Gastroesophageal sphincter (tissue), 4 donors: ENCODE measurements at regions not wholly inside any gene's neighbourhood (a gene's known extent, or its start where the extent isn't known, plus 50 kb on each side); places are given as distances from the start of the nearest gene placed in this dataset.

Source experiments
- ATAC-seq: fragments of 150-250 bp; one replicate; pipeline ENCODE4 v1.9.1; 2016; ENCODE audit warnings: mild to moderate bottlenecking, moderate library complexity
- H3K27ac ChIP-seq, 4 donors: fragments of 200-600 bp; sonication (generic) in 3 of 4; 1 replicate in 3 of 4; 2 replicates in 1 of 4; pipeline ENCODE4 v1.5.1; 2016 to 2019
- H3K27me3 ChIP-seq: fragments of 200-600 bp; sonication (generic); one replicate; pipeline ENCODE4 v1.5.1; 2019
- H3K36me3 ChIP-seq, 2 donors: fragments of 200-600 bp; sonication (generic); one replicate each; pipeline ENCODE4 v1.5.1; 2019; ENCODE audit warnings: control low read depth in 1 of 2
- H3K4me1 ChIP-seq, 3 donors: fragments of 200-600 bp; sonication (generic); 1 replicate in 2 of 3; 2 replicates in 1 of 3; pipeline ENCODE4 v1.5.1; 2016 to 2019; ENCODE audit warnings: control low read depth in 2 of 3
- H3K4me3 ChIP-seq, 2 donors: fragments of 200-600 bp; sonication (generic); one replicate each; pipeline ENCODE4 v1.5.1; 2019; ENCODE audit warnings: mild to moderate bottlenecking in 1 of 2, moderate library complexity in 1 of 2
- H3K9me3 ChIP-seq, 3 donors: fragments of 200-600 bp; sonication (generic); one replicate each; pipeline ENCODE4 v1.5.1; 2017 to 2019; ENCODE audit warnings: control low read depth in 2 of 3
- EP300 ChIP-seq: sonication (generic); formaldehyde crosslinking; IDR thresholded peaks from one replicate; pipeline ENCODE4 v1.6.1; 2017; ENCODE audit warnings: antibody characterized with exemption, mild to moderate bottlenecking
- POLR2A ChIP-seq, 2 donors: fragments of 450-650 bp; IDR thresholded peaks; one replicate each; pipeline ENCODE4 v1.6.1; 2017; ENCODE audit warnings: antibody characterized with exemption in 2 of 2, mild to moderate bottlenecking in 2 of 2, moderate library complexity in 1 of 2
- POLR2AphosphoS5 ChIP-seq: sonication (generic); formaldehyde crosslinking; IDR thresholded peaks from one replicate; pipeline ENCODE4 v1.6.1; 2017; ENCODE audit warnings: antibody characterized with exemption
- WGBS, 2 donors: methylation state at CpG; one replicate each; pipeline ENCODE4 v1.1.5; 2018; ENCODE audit warnings: low coverage in 1 of 2; 5-methylcytosine and 5-hydroxymethylcytosine counted together
- TF ChIP-seq, protein P1 (sequence below), 4 experiments: fragments of 200-600 bp in 2 of 4; fragments of 450-650 bp in 2 of 4; sonication (generic) in 1 of 4; IDR thresholded peaks; one replicate each; pipeline ENCODE4 v1.5.1; 2017 to 2019; ENCODE audit warnings: antibody characterized with exemption in 4 of 4, mild to moderate bottlenecking in 2 of 4, moderate library complexity in 2 of 4

DNA sequence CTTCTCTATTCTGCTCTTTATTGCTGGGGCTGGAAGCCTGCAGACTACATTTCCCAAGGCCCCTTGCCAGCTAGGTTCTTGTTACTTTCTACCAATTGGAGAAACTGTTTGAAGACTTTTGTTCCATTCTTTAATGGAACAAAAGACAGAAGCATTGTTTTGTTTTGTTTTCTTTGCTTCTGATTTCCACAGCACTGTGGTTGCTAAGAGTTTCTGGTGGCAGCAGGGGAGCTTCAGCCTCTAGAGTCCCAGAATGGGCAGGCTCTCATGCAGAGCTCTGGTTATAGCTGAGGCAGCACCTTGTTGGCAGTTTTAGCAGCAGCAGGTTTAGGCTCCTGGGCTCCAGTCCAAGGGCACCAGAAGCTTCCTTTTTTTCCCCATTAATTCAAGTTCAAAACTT is 234.3 kb downstream of the ETAA1 start:
- ATAC-seq = no peak
- H3K4me3 ChIP-seq = no peak overlapping the region
- no peak overlapping the region for H3K27ac ChIP-seq
- H3K27me3 ChIP-seq = no peaks in the 10 kb centered on the region
- H3K4me1 ChIP-seq = no peaks in the 10 kb centered on the region
- no peaks in the 10 kb centered on the region for H3K36me3 ChIP-seq
- no peaks in the 10 kb centered on the region for H3K9me3 ChIP-seq
- TF ChIP-seq POLR2AphosphoS5 = no peak
- TF ChIP-seq POLR2A (IDR thresholded peaks at IDR 0.05) = no peak
- TF ChIP-seq, protein P1, sequence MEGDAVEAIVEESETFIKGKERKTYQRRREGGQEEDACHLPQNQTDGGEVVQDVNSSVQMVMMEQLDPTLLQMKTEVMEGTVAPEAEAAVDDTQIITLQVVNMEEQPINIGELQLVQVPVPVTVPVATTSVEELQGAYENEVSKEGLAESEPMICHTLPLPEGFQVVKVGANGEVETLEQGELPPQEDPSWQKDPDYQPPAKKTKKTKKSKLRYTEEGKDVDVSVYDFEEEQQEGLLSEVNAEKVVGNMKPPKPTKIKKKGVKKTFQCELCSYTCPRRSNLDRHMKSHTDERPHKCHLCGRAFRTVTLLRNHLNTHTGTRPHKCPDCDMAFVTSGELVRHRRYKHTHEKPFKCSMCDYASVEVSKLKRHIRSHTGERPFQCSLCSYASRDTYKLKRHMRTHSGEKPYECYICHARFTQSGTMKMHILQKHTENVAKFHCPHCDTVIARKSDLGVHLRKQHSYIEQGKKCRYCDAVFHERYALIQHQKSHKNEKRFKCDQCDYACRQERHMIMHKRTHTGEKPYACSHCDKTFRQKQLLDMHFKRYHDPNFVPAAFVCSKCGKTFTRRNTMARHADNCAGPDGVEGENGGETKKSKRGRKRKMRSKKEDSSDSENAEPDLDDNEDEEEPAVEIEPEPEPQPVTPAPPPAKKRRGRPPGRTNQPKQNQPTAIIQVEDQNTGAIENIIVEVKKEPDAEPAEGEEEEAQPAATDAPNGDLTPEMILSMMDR (IDR thresholded peaks at IDR 0.05) = no peak
- TF ChIP-seq EP300 = no peak

GRCh38 chr2:67633212-67633856 is 236.2 kb downstream of the ETAA1 start:
- Histone ChIP-seq H3K27me3 (no peaks in the 10 kb centered on the region), H3K27ac (no peak overlapping the region), H3K36me3 (no peaks in the 10 kb centered on the region), H3K9me3 (no peaks in the 10 kb centered on the region), H3K4me3 (no peak overlapping the region), H3K4me1 (no peaks in the 10 kb centered on the region)
- no peak for TF ChIP-seq POLR2AphosphoS5
- no peak for TF ChIP-seq EP300
- TF ChIP-seq, protein P1 (IDR thresholded peaks at IDR 0.05) = no peak
- TF ChIP-seq POLR2A (IDR thresholded peaks at IDR 0.05) = no peak
- peak; percentile 60 for ATAC-seq
- WGBS, 2 donors = 69 to 86% methylated on average over 3 of the region's 3 CpGs

DNA sequence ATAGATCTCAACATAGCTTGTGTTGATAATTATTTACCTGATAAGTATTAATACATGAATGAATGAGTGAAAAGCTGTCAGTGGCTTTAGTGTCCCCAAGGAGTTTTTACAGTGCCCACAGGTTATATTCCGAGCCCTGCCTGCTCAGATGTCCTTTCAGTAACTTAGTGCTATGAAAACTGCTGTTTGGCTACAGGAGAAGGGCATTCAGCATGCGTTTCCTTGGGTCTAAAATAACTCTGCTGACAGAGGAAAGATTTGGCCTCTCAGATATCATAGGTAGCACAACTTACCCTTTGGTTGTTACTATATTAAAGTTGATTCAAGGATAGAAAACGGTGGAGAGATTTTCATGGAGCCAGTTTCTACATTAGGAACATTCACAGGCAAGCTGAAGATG is 241.0 kb downstream of the ETAA1 start:
- no peak for ATAC-seq
- no peaks in the 10 kb centered on the region for H3K27me3 ChIP-seq
- H3K36me3 ChIP-seq = no peaks in the 10 kb centered on the region
- H3K27ac ChIP-seq = no peak overlapping the region
- H3K4me3 ChIP-seq = no peak overlapping the region
- TF ChIP-seq, protein P1 (IDR thresholded peaks at IDR 0.05) = no peak
- no peak for TF ChIP-seq POLR2A (IDR thresholded peaks at IDR 0.05)
- no peak for TF ChIP-seq EP300
- TF ChIP-seq POLR2AphosphoS5 = no peak
- WGBS, 2 donors = 50 to 54% methylated on average over 3 of the region's 3 CpGs
- no peaks in the 10 kb centered on the region for H3K4me1 ChIP-seq
- no peaks in the 10 kb centered on the region for H3K9me3 ChIP-seq

GRCh38 chr2:67641312-67642045 is 244.3 kb downstream of the ETAA1 start:
- TF ChIP-seq POLR2AphosphoS5 = no peak
- TF ChIP-seq, protein P1 (IDR thresholded peaks at IDR 0.05) = no peak
- TF ChIP-seq EP300 = no peak
- H3K36me3 ChIP-seq = no peaks in the 10 kb centered on the region
- no peaks in the 10 kb centered on the region for H3K27me3 ChIP-seq
- H3K4me3 ChIP-seq = no peak overlapping the region
- no peak for ATAC-seq
- H3K4me1 ChIP-seq = no peaks in the 10 kb centered on the region
- H3K9me3 ChIP-seq = peaks cover 0 to under 1% (median 0%) of the 10 kb centered on the region in 3 donors
- H3K27ac ChIP-seq = no peak overlapping the region
- 59 to 62% methylated on average over 3 of the region's 3 CpGs for WGBS, 2 donors

GRCh38 chr2:67642046-67642382 is 244.9 kb downstream of the ETAA1 start:
- peaks cover 0 to 6% (median 0%) of the 10 kb centered on the region in 3 donors for H3K9me3 ChIP-seq
- H3K36me3 ChIP-seq = no peaks in the 10 kb centered on the region
- TF ChIP-seq POLR2A (IDR thresholded peaks at IDR 0.05) = no peak
- TF ChIP-seq POLR2AphosphoS5 = peak; percentile 24
- H3K27ac ChIP-seq = no peak overlapping the region
- no peak overlapping the region for H3K4me3 ChIP-seq
- H3K27me3 ChIP-seq = no peaks in the 10 kb centered on the region
- WGBS, 2 donors = 44 to 53% methylated on average over 4 of the region's 4 CpGs
- no peak for ATAC-seq
- no peaks in the 10 kb centered on the region for H3K4me1 ChIP-seq
